ENCODE measurements at regions not wholly inside any gene's neighbourhood (a gene's known extent, or its start where the extent isn't known, plus 50 kb on each side); places are given as distances from the start of the nearest gene placed in this dataset.
"Not testable (repeated sequence)": the region's sequence is repeated elsewhere in the genome, so short reads cannot be mapped to it uniquely, and the experiment has no call there.

- no peak for DNase-seq
Measured at GRCh38 chr6:51001399-51001798, 182.7 kb downstream of the TFAP2B start.

- no peak for DNase-seq
Measured at GRCh38 chr6:51004380-51004779, 185.7 kb downstream of the TFAP2B start.

- DNase-seq, result no peak
Measured at GRCh38 chr6:51005779-51006178, 187.1 kb downstream of the TFAP2B start.

- DNase-seq, result no peak
Measured at GRCh38 chr6:51007237-51007636, 188.6 kb downstream of the TFAP2B start.

- DNase-seq, result not testable (repeated sequence)
Measured at GRCh38 chr6:51008693-51009092, 190.0 kb downstream of the TFAP2B start.

- DNase-seq, result no peak
Measured at GRCh38 chr6:51013376-51013775, 194.7 kb downstream of the TFAP2B start.

- no peak for DNase-seq
Measured at GRCh38 chr6:51015394-51015793, 196.7 kb downstream of the TFAP2B start.

- DNase-seq, result no peak
Measured at GRCh38 chr6:51016489-51016888, 197.8 kb downstream of the TFAP2B start.

GRCh38 chr6:51019806-51020205 lies 201.1 kb downstream of the TFAP2B start:
- DNase-seq, result peak; percentile 58

GRCh38 chr6:51021171-51021570 lies 202.5 kb downstream of the TFAP2B start:
- no peak for DNase-seq

- DNase-seq, result no peak
Measured at GRCh38 chr6:51024126-51024525, 205.5 kb downstream of the TFAP2B start.

GRCh38 chr6:51025082-51025777 lies 206.6 kb downstream of the TFAP2B start:
- DNase-seq, result no peak

- DNase-seq, result no peak
Measured at GRCh38 chr6:51027283-51028065, 208.8 kb downstream of the TFAP2B start.

GRCh38 chr6:51028276-51028675 lies 209.6 kb downstream of the TFAP2B start:
- DNase-seq, result no peak

GRCh38 chr6:51029561-51029960 lies 210.9 kb downstream of the TFAP2B start:
- no peak for DNase-seq

GRCh38 chr6:51045548-51045947 lies 226.9 kb downstream of the TFAP2B start:
- peak; percentile 31 for DNase-seq

- peak; percentile 8 for DNase-seq
Measured at GRCh38 chr6:51049288-51049982, 230.8 kb downstream of the TFAP2B start.

- no peak for DNase-seq
Measured at GRCh38 chr6:51049983-51050877, 231.6 kb downstream of the TFAP2B start.

GRCh38 chr6:51052716-51053115 lies 234.0 kb downstream of the TFAP2B start:
- DNase-seq, result not testable (repeated sequence)

GRCh38 chr6:51055316-51055715 lies 236.6 kb downstream of the TFAP2B start:
- DNase-seq, result not testable (repeated sequence)

GRCh38 chr6:51057296-51057695 lies 238.6 kb downstream of the TFAP2B start:
- DNase-seq, result no peak

GRCh38 chr6:51060262-51060762 lies 241.6 kb downstream of the TFAP2B start:
- no peak for DNase-seq

All from NCI-H2171 (cell line).